Body of pancreas (tissue), 4 donors: ENCODE measurements at regions not wholly inside any gene's neighbourhood (a gene's known extent, or its start where the extent isn't known, plus 50 kb on each side); places are given as distances from the start of the nearest gene placed in this dataset.

Source experiments
- CTCF ChIP-seq, 7 experiments: fragments of 450-650 bp in 4 of 7; fragments of 200-600 bp in 3 of 7; sonication (generic) in 3 of 7; IDR thresholded peaks; one replicate each; pipeline ENCODE4 v1.5.1; 2016 to 2019; ENCODE audit warnings: antibody characterized with exemption in 7 of 7
- POLR2A ChIP-seq, 3 donors: fragments of 450-650 bp; IDR thresholded peaks; one replicate each; pipeline ENCODE4 v1.6.1; 2016; ENCODE audit warnings: antibody characterized with exemption in 3 of 3, mild to moderate bottlenecking in 2 of 3

- no peak for TF ChIP-seq POLR2A (IDR thresholded peaks at IDR 0.05)
- no peak for TF ChIP-seq CTCF (IDR thresholded peaks at IDR 0.05)
Measured at GRCh38 chr4:152188801-152189200, 347.1 kb downstream of the FBXW7 start.
